GM23338 (cell line): ENCODE measurements at regions not wholly inside any gene's neighbourhood (a gene's known extent, or its start where the extent isn't known, plus 50 kb on each side); places are given as distances from the start of the nearest gene placed in this dataset.

Experiments used
- CREB1 ChIP-seq: fragments of 250-450 bp; sonication (Bioruptor Pico); IDR thresholded peaks from 2 replicates; pipeline ENCODE4 v1.5.0; 2020; ENCODE audit warnings: low read depth, mild to moderate bottlenecking, moderate library complexity
- EZH2 ChIP-seq: fragments of 200-600 bp; sonication (generic); IDR thresholded peaks from one replicate; pipeline ENCODE4 v1.8.0; 2017; ENCODE audit warnings: antibody characterized with exemption, mild to moderate bottlenecking, low read depth; ENCODE audit not compliant: unreplicated experiment
- EZH2phosphoT487 ChIP-seq: fragments of 200-600 bp; sonication (generic); IDR thresholded peaks from one replicate; pipeline ENCODE4 v1.8.1; 2018; ENCODE audit warnings: antibody characterized with exemption; ENCODE audit not compliant: unreplicated experiment
- JUNB ChIP-seq: IDR thresholded peaks from one replicate; pipeline ENCODE4 v1.6.1; 2016; ENCODE audit warnings: antibody characterized with exemption; ENCODE audit not compliant: unreplicated experiment
- POLR2AphosphoS5 ChIP-seq: IDR thresholded peaks from 2 replicates; pipeline ENCODE4 v1.6.1; 2016; ENCODE audit warnings: antibody characterized with exemption, low read depth
- STAT1 ChIP-seq: IDR thresholded peaks from one replicate; pipeline ENCODE4 v1.6.1; 2016; ENCODE audit warnings: antibody characterized with exemption; ENCODE audit not compliant: unreplicated experiment
- ZNF114 ChIP-seq: fragments of 250-450 bp; sonication (Bioruptor Pico); IDR thresholded peaks from 2 replicates; pipeline ENCODE4 v1.5.0; 2020; ENCODE audit warnings: mild to moderate bottlenecking, moderate library complexity
- ZNF331 ChIP-seq: fragments of 250-450 bp; sonication (Bioruptor Pico); IDR thresholded peaks from 2 replicates; pipeline ENCODE4 v1.5.0; 2020; ENCODE audit warnings: low read depth, mild to moderate bottlenecking, moderate library complexity
- TF ChIP-seq, protein P1 (sequence below), 2 experiments: fragments of 200-600 bp in 1 of 2; sonication (generic) in 1 of 2; conservative IDR thresholded peaks; 2 replicates each; pipeline versions ENCODE4 v1.5.1 to v1.6.1; 2016 to 2017; ENCODE audit warnings: antibody characterized with exemption in 2 of 2, low read depth in 2 of 2, mild to moderate bottlenecking in 2 of 2, moderate library complexity in 1 of 2
- TF ChIP-seq, protein P2 (sequence below): IDR thresholded peaks from one replicate; pipeline ENCODE4 v1.6.1; 2018; ENCODE audit warnings: antibody characterized with exemption; ENCODE audit not compliant: unreplicated experiment
- TF ChIP-seq, protein P3 (sequence below): IDR thresholded peaks from 2 replicates; pipeline ENCODE4 v1.6.1; 2016; ENCODE audit warnings: antibody characterized with exemption
- TF ChIP-seq, protein P4 (sequence below): fragments of 250-450 bp; sonication (Bioruptor Pico); IDR thresholded peaks from 2 replicates; pipeline ENCODE4 v1.5.0; 2020; ENCODE audit warnings: mild to moderate bottlenecking, moderate library complexity

DNA sequence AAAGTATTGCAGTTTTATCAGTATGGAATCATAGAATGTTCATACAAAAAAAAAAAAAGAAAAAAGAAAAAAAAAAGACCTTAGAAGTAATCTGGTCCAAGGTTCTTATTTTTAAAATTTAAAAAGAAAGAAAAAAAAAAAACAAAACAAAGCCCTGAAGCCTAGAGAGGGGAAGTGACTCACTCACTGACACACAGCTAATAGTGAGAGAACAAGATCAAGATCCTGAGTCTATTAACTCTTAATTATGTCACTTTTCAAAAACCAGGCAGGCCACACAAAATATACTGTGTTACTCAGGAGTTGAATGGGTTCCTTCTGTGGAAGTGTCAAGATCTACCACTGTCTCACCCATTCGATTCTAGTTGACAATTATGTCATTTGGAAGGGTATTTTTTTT, 433.9 kb upstream of the DAB1 start:
- TF ChIP-seq, protein P1, sequence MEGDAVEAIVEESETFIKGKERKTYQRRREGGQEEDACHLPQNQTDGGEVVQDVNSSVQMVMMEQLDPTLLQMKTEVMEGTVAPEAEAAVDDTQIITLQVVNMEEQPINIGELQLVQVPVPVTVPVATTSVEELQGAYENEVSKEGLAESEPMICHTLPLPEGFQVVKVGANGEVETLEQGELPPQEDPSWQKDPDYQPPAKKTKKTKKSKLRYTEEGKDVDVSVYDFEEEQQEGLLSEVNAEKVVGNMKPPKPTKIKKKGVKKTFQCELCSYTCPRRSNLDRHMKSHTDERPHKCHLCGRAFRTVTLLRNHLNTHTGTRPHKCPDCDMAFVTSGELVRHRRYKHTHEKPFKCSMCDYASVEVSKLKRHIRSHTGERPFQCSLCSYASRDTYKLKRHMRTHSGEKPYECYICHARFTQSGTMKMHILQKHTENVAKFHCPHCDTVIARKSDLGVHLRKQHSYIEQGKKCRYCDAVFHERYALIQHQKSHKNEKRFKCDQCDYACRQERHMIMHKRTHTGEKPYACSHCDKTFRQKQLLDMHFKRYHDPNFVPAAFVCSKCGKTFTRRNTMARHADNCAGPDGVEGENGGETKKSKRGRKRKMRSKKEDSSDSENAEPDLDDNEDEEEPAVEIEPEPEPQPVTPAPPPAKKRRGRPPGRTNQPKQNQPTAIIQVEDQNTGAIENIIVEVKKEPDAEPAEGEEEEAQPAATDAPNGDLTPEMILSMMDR (conservative IDR thresholded peaks at IDR 0.05; ENCODE audit: low read depth in 2 of 2), result no peak
- TF ChIP-seq EZH2, result no peak
- TF ChIP-seq EZH2phosphoT487, result no peak
- TF ChIP-seq POLR2AphosphoS5, result no peak
- no peak for TF ChIP-seq ZNF331 (CRISPR knock-in tag)
- TF ChIP-seq ZNF114 (CRISPR knock-in tag), result no peak
- TF ChIP-seq CREB1 (CRISPR knock-in tag), result no peak
- TF ChIP-seq STAT1, result no peak
- no peak for TF ChIP-seq JUNB
- TF ChIP-seq, protein P2, sequence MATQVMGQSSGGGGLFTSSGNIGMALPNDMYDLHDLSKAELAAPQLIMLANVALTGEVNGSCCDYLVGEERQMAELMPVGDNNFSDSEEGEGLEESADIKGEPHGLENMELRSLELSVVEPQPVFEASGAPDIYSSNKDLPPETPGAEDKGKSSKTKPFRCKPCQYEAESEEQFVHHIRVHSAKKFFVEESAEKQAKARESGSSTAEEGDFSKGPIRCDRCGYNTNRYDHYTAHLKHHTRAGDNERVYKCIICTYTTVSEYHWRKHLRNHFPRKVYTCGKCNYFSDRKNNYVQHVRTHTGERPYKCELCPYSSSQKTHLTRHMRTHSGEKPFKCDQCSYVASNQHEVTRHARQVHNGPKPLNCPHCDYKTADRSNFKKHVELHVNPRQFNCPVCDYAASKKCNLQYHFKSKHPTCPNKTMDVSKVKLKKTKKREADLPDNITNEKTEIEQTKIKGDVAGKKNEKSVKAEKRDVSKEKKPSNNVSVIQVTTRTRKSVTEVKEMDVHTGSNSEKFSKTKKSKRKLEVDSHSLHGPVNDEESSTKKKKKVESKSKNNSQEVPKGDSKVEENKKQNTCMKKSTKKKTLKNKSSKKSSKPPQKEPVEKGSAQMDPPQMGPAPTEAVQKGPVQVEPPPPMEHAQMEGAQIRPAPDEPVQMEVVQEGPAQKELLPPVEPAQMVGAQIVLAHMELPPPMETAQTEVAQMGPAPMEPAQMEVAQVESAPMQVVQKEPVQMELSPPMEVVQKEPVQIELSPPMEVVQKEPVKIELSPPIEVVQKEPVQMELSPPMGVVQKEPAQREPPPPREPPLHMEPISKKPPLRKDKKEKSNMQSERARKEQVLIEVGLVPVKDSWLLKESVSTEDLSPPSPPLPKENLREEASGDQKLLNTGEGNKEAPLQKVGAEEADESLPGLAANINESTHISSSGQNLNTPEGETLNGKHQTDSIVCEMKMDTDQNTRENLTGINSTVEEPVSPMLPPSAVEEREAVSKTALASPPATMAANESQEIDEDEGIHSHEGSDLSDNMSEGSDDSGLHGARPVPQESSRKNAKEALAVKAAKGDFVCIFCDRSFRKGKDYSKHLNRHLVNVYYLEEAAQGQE, result no peak
- TF ChIP-seq, protein P3, sequence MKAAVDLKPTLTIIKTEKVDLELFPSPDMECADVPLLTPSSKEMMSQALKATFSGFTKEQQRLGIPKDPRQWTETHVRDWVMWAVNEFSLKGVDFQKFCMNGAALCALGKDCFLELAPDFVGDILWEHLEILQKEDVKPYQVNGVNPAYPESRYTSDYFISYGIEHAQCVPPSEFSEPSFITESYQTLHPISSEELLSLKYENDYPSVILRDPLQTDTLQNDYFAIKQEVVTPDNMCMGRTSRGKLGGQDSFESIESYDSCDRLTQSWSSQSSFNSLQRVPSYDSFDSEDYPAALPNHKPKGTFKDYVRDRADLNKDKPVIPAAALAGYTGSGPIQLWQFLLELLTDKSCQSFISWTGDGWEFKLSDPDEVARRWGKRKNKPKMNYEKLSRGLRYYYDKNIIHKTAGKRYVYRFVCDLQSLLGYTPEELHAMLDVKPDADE, result no peak
- TF ChIP-seq, protein P4, sequence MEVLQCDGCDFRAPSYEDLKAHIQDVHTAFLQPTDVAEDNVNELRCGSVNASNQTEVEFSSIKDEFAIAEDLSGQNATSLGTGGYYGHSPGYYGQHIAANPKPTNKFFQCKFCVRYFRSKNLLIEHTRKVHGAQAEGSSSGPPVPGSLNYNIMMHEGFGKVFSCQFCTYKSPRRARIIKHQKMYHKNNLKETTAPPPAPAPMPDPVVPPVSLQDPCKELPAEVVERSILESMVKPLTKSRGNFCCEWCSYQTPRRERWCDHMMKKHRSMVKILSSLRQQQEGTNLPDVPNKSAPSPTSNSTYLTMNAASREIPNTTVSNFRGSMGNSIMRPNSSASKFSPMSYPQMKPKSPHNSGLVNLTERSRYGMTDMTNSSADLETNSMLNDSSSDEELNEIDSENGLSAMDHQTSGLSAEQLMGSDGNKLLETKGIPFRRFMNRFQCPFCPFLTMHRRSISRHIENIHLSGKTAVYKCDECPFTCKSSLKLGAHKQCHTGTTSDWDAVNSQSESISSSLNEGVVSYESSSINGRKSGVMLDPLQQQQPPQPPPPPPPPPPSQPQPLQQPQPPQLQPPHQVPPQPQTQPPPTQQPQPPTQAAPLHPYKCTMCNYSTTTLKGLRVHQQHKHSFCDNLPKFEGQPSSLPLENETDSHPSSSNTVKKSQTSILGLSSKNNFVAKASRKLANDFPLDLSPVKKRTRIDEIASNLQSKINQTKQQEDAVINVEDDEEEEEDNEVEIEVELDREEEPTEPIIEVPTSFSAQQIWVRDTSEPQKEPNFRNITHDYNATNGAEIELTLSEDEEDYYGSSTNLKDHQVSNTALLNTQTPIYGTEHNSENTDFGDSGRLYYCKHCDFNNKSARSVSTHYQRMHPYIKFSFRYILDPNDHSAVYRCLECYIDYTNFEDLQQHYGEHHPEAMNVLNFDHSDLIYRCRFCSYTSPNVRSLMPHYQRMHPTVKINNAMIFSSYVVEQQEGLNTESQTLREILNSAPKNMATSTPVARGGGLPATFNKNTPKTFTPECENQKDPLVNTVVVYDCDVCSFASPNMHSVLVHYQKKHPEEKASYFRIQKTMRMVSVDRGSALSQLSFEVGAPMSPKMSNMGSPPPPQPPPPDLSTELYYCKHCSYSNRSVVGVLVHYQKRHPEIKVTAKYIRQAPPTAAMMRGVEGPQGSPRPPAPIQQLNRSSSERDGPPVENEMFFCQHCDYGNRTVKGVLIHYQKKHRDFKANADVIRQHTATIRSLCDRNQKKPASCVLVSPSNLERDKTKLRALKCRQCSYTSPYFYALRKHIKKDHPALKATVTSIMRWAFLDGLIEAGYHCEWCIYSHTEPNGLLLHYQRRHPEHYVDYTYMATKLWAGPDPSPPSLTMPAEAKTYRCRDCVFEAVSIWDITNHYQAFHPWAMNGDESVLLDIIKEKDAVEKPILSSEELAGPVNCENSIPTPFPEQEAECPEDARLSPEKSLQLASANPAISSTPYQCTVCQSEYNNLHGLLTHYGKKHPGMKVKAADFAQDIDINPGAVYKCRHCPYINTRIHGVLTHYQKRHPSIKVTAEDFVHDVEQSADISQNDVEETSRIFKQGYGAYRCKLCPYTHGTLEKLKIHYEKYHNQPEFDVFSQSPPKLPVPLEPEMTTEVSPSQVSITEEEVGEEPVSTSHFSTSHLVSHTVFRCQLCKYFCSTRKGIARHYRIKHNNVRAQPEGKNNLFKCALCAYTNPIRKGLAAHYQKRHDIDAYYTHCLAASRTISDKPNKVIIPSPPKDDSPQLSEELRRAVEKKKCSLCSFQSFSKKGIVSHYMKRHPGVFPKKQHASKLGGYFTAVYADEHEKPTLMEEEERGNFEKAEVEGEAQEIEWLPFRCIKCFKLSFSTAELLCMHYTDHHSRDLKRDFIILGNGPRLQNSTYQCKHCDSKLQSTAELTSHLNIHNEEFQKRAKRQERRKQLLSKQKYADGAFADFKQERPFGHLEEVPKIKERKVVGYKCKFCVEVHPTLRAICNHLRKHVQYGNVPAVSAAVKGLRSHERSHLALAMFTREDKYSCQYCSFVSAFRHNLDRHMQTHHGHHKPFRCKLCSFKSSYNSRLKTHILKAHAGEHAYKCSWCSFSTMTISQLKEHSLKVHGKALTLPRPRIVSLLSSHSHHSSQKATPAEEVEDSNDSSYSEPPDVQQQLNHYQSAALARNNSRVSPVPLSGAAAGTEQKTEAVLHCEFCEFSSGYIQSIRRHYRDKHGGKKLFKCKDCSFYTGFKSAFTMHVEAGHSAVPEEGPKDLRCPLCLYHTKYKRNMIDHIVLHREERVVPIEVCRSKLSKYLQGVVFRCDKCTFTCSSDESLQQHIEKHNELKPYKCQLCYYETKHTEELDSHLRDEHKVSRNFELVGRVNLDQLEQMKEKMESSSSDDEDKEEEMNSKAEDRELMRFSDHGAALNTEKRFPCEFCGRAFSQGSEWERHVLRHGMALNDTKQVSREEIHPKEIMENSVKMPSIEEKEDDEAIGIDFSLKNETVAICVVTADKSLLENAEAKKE (CRISPR knock-in tag), result no peak
